ENCODE measurements at regions not wholly inside any gene's neighbourhood (a gene's known extent, or its start where the extent isn't known, plus 50 kb on each side); places are given as distances from the start of the nearest gene placed in this dataset.

DNA sequence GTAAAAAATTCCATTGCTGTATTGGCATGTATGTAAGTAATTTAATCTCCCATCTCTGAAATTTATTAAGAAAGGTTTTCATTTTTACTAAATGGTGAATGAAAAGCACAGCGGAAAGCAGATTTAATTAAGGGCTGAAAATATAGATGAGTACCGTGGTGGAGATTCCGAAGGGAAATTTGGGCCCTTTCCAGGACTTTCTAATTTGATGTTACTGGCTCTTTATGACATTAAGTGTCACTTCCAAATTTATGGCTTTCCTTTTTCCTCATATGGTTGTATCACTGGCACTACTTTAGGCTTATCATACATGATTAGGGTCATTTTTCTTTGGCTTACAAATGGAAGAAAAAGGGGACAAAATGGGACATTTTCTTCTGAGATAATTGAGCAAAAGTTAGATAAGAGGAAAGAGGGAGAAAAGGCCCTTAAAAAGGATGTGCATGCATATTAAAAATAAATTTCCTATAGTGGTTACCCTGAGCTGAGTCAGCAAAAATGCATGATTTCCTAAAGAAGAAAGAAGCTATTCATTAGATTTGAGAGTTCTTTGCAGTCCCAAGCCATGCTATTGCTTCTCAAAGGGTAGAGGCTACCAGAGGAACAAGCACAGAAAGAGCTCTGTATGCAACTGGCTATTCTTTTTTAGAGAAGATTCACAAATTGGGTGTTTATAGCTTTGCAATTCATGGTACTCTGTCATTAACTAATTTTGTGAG is 74.9 kb upstream of the CNIH3 start:
- CTCF ChIA-PET = interaction anchor here (1.0 kb wide), 1 partner anchor 8 kb away, joined by 4 read pairs; no protein-coding TSS in a partner anchor
- Histone ChIP-seq H3K4me3 (ENCODE audit: low read depth, low read length) (no peak overlapping the region), H3K27me3 (ENCODE audit: control insufficient read depth, insufficient read depth, low read length) (no peaks in the 10 kb centered on the region), H3K36me3 (ENCODE audit: control insufficient read depth, insufficient read depth, low read length) (no peaks in the 10 kb centered on the region)
- no peak for TF ChIP-seq CTCF (IDR thresholded peaks at IDR 0.05; ENCODE audit: insufficient read depth, low read depth, low read length)
- POLR2A ChIA-PET = no interaction called here
- DNase-seq (ENCODE audit: low read depth) = no peak

DNA sequence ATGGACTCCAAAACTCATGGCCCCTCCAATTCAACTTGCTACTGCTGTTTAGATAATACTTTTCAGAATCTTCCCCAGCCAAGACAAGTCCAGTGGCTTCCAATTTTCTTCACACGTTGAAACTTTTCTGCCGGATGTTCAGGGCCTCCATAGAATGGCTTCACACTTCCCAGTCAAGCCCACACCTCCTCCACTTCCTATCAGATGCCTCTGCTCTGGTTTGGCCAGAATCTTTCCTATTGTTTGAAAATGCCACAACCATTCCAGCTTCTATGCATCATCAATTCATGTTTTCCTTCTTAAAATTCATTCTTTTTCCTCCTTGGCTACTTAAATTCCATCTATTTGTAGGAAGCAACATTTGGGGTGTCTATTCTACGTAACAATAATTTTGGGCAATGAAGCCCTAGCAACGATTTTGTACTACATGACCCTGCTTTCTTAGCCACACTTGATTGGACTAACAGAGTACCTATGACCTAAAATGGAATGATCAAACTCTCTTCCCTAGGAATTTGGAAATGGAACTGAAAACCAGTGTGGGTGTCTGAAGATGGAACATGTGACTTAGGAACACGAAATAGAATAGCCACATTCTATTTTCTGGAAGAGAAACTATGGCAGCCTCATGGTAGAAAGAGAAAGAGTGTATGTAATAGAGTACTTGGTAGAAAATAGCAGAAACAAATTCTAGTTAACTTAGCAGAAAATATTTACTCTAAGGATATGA is 74.1 kb upstream of the CNIH3 start:
- H3K4me3 ChIP-seq (ENCODE audit: low read depth, low read length) = no peak overlapping the region
- H3K27me3 ChIP-seq (ENCODE audit: control insufficient read depth, insufficient read depth, low read length) = no peaks in the 10 kb centered on the region
- H3K36me3 ChIP-seq (ENCODE audit: control insufficient read depth, insufficient read depth, low read length) = no peaks in the 10 kb centered on the region
- no peak for TF ChIP-seq CTCF (IDR thresholded peaks at IDR 0.05; ENCODE audit: insufficient read depth, low read depth, low read length)
- ChIA-PET CTCF (interaction anchor here (1.0 to 1.7 kb wide), 2 partner anchors 9 to 102 kb away, joined by 4 read pairs; no protein-coding TSS in a partner anchor), POLR2A (interaction anchor here (0.6 kb wide), 1 partner anchor 29 kb away, joined by 4 read pairs; no protein-coding TSS in a partner anchor)
- DNase-seq (ENCODE audit: low read depth) = no peak

DNA sequence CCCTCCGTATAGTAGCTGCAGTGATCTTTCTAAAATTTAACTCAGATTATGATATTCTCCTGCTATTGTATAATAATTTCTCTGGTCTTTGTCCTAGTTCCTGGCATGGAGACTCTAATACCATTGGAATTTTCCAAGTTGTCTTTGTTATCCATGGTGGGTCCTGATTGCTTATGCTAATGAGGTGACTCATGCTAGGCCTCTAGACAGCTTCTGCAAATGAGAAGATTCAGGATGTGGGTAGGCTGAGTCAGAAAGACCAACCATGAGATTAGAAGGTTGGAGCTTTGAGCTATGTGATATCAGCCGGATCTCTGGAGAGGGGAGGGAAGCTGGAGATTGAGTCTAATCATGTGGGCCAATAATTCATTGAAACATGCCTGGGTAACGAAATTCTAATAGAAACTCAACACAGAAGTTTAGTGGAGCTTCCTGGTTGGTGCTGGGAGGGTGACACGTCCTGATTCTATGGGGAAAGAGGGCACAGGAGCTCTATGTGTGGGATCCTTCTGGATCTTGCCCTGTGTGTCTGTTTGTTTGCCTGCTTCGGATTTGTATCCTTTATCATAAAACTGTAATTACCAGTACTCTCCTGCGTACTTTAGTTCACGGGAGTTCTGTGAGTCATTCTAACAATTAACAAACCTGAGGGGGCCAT is 73.2 kb upstream of the CNIH3 start:
- DNase-seq (ENCODE audit: low read depth) = peak; percentile 85
- CTCF ChIA-PET = interaction anchor here (0.8 to 1.9 kb wide), 5 partner anchors 11 to 101 kb away, joined by 3 to 7 read pairs (median 4); no protein-coding TSS in a partner anchor
- Histone ChIP-seq H3K27me3 (ENCODE audit: control insufficient read depth, insufficient read depth, low read length) (no peaks in the 10 kb centered on the region), H3K4me3 (ENCODE audit: low read depth, low read length) (no peak overlapping the region), H3K36me3 (ENCODE audit: control insufficient read depth, insufficient read depth, low read length) (no peaks in the 10 kb centered on the region)
- TF ChIP-seq CTCF (IDR thresholded peaks at IDR 0.05; ENCODE audit: insufficient read depth, low read depth, low read length) = no peak
- POLR2A ChIA-PET = interaction anchor here (0.6 kb wide), 1 partner anchor 28 kb away, joined by 4 read pairs; no protein-coding TSS in a partner anchor

GRCh38 chr1:224543453-224543852 is 72.7 kb upstream of the CNIH3 start:
- H3K27me3 ChIP-seq (ENCODE audit: control insufficient read depth, insufficient read depth, low read length) = no peaks in the 10 kb centered on the region
- POLR2A ChIA-PET = no interaction called here
- no peak overlapping the region for H3K4me3 ChIP-seq (ENCODE audit: low read depth, low read length)
- CTCF ChIA-PET = interaction anchor here (0.7 to 1.9 kb wide), 6 partner anchors 10 to 1410 kb away, joined by 3 to 7 read pairs (median 4); no protein-coding TSS in a partner anchor
- DNase-seq (ENCODE audit: low read depth) = no peak
- H3K36me3 ChIP-seq (ENCODE audit: control insufficient read depth, insufficient read depth, low read length) = no peaks in the 10 kb centered on the region
- TF ChIP-seq CTCF (IDR thresholded peaks at IDR 0.05; ENCODE audit: insufficient read depth, low read depth, low read length) = no peak
